ENCODE measurements at regions not wholly inside any gene's neighbourhood (a gene's known extent, or its start where the extent isn't known, plus 50 kb on each side); places are given as distances from the start of the nearest gene placed in this dataset.

DNA sequence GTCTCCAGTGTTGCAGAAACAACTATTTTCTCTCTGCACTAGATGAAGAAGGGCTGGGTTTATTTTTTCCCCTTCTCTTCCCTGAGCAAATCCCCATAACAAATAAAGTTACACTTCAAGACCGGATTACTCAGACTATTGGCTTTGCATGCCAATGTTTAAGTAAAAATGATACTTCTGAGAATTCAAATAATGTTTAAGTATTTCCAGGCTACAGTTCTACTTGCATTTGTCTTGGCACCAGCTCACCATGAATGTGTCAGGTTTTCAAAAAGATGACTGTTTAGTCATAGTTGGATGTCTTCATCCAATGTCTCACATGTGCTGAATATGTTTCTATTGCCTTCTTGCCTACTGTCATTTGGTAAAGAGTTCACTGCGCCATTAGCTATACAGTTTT, 912.6 kb downstream of the GATA3 start:
- H2AFZ ChIP-seq (ENCODE audit: low read length) = no peak overlapping the region

DNA sequence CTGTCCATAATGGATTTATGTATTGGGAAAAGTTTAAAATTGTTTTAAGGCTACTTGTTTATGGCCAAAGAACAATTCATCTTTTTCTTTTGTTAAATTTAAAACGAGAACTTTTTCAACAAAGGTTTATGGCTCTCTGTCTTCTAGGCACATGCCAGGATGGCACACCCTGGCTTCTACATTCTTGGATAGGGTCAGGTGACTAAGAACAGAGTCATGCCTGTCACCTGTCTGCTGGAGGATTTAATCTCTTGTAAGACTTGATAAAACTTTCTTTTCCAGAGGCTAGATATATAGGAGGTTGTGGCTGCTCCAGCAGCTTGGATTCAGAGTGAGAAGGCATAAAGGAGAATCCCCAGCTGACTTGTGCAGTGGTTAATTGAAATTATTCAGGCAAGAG, 915.4 kb downstream of the GATA3 start:
- H3K9ac ChIP-seq (ENCODE audit: low read length) = no peak overlapping the region
- H3K4me3 ChIP-seq (ENCODE audit: low read depth, low read length, poor library complexity, severe bottlenecking) = no peak overlapping the region
- no peaks in the 10 kb centered on the region for H3K36me3 ChIP-seq (ENCODE audit: insufficient read depth, low read length)

More for the DNA sequence above, 912.6 kb downstream of the GATA3 start:
- TF ChIP-seq, protein P1, sequence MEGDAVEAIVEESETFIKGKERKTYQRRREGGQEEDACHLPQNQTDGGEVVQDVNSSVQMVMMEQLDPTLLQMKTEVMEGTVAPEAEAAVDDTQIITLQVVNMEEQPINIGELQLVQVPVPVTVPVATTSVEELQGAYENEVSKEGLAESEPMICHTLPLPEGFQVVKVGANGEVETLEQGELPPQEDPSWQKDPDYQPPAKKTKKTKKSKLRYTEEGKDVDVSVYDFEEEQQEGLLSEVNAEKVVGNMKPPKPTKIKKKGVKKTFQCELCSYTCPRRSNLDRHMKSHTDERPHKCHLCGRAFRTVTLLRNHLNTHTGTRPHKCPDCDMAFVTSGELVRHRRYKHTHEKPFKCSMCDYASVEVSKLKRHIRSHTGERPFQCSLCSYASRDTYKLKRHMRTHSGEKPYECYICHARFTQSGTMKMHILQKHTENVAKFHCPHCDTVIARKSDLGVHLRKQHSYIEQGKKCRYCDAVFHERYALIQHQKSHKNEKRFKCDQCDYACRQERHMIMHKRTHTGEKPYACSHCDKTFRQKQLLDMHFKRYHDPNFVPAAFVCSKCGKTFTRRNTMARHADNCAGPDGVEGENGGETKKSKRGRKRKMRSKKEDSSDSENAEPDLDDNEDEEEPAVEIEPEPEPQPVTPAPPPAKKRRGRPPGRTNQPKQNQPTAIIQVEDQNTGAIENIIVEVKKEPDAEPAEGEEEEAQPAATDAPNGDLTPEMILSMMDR (IDR thresholded peaks at IDR 0.05; ENCODE audit: low read length) = no peak
- TF ChIP-seq EZH2 (IDR thresholded peaks at IDR 0.05; ENCODE audit: borderline replicate concordance, low read length) = no peak
- Histone ChIP-seq H3K4me2 (ENCODE audit: low read length) (no peak overlapping the region), H3K27ac (ENCODE audit: low read depth, low read length, poor library complexity, severe bottlenecking) (no peak overlapping the region), H3K27me3 (ENCODE audit: insufficient read depth, low read length) (no peaks in the 10 kb centered on the region), H3K36me3 (ENCODE audit: insufficient read depth, low read length) (no peaks in the 10 kb centered on the region), H3K4me3 (ENCODE audit: low read depth, low read length, poor library complexity, severe bottlenecking) (no peak overlapping the region), H4K20me1 (ENCODE audit: insufficient read depth, low read length) (no peaks in the 10 kb centered on the region), H3K79me2 (ENCODE audit: insufficient read depth, low read length) (no peaks in the 10 kb centered on the region), H3K4me1 (ENCODE audit: insufficient read depth, low read length, severe bottlenecking) (no peaks in the 10 kb centered on the region), H3K9me2 (ENCODE audit: low read depth, low read length) (no peaks in the 10 kb centered on the region), H3K9me3 (ENCODE audit: low read length) (no peaks in the 10 kb centered on the region), H3K9ac (ENCODE audit: low read length) (no peak overlapping the region), H3F3A (ENCODE audit: insufficient read depth, low read length) (no peaks in the 10 kb centered on the region)

DNA sequence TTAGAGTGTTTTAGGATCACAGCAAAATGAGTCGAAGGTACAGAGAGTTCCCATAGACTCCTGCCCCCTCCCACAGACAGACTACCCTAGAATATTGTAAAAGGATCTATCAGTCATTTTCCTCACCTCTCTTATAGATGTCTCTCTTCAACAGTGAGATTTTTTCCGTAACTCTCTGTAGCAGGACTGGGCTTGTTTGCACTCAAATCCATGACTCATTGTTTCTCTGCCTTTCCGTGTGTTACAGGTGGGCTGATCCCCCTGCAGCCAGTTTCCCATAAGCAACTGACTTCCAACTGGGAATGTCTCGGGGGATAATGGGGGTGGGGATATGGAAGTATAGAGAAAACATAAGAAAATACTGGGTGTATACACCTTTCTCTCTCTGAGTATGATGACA, 921.0 kb downstream of the GATA3 start:
- H3K4me3 ChIP-seq (ENCODE audit: low read depth, low read length, poor library complexity, severe bottlenecking) = no peak overlapping the region
- H3K36me3 ChIP-seq (ENCODE audit: insufficient read depth, low read length) = no peaks in the 10 kb centered on the region
- no peak for TF ChIP-seq EZH2 (IDR thresholded peaks at IDR 0.05; ENCODE audit: borderline replicate concordance, low read length)
- TF ChIP-seq, protein P1 (IDR thresholded peaks at IDR 0.05; ENCODE audit: low read length) = no peak
- H2AFZ ChIP-seq (ENCODE audit: low read length) = no peak overlapping the region
- no peaks in the 10 kb centered on the region for H3K27me3 ChIP-seq (ENCODE audit: insufficient read depth, low read length)
- no peaks in the 10 kb centered on the region for H3K4me1 ChIP-seq (ENCODE audit: insufficient read depth, low read length, severe bottlenecking)
- H3K27ac ChIP-seq (ENCODE audit: low read depth, low read length, poor library complexity, severe bottlenecking) = no peak overlapping the region
- H3K9me2 ChIP-seq (ENCODE audit: low read depth, low read length) = no peaks in the 10 kb centered on the region
- no peaks in the 10 kb centered on the region for H4K20me1 ChIP-seq (ENCODE audit: insufficient read depth, low read length)
- H3K4me2 ChIP-seq (ENCODE audit: low read length) = no peak overlapping the region
- no peaks in the 10 kb centered on the region for H3K79me2 ChIP-seq (ENCODE audit: insufficient read depth, low read length)
- H3K9ac ChIP-seq (ENCODE audit: low read length) = no peak overlapping the region
- no peaks in the 10 kb centered on the region for H3K9me3 ChIP-seq (ENCODE audit: low read length)
- no peaks in the 10 kb centered on the region for H3F3A ChIP-seq (ENCODE audit: insufficient read depth, low read length)

More for the DNA sequence above, 915.4 kb downstream of the GATA3 start:
- Histone ChIP-seq H3K9me3 (ENCODE audit: low read length) (no peaks in the 10 kb centered on the region), H3K27ac (ENCODE audit: low read depth, low read length, poor library complexity, severe bottlenecking) (no peak overlapping the region), H3K9me2 (ENCODE audit: low read depth, low read length) (no peaks in the 10 kb centered on the region), H2AFZ (ENCODE audit: low read length) (no peak overlapping the region), H3K4me2 (ENCODE audit: low read length) (no peak overlapping the region), H3F3A (ENCODE audit: insufficient read depth, low read length) (no peaks in the 10 kb centered on the region), H3K4me1 (ENCODE audit: insufficient read depth, low read length, severe bottlenecking) (no peaks in the 10 kb centered on the region), H3K79me2 (ENCODE audit: insufficient read depth, low read length) (no peaks in the 10 kb centered on the region), H4K20me1 (ENCODE audit: insufficient read depth, low read length) (no peaks in the 10 kb centered on the region), H3K27me3 (ENCODE audit: insufficient read depth, low read length) (no peaks in the 10 kb centered on the region)
- TF ChIP-seq, protein P1 (IDR thresholded peaks at IDR 0.05; ENCODE audit: low read length) = no peak
- no peak for TF ChIP-seq EZH2 (IDR thresholded peaks at IDR 0.05; ENCODE audit: borderline replicate concordance, low read length)
